ENCODE measurements at regions not wholly inside any gene's neighbourhood (a gene's known extent, or its start where the extent isn't known, plus 50 kb on each side); places are given as distances from the start of the nearest gene placed in this dataset.

DNA sequence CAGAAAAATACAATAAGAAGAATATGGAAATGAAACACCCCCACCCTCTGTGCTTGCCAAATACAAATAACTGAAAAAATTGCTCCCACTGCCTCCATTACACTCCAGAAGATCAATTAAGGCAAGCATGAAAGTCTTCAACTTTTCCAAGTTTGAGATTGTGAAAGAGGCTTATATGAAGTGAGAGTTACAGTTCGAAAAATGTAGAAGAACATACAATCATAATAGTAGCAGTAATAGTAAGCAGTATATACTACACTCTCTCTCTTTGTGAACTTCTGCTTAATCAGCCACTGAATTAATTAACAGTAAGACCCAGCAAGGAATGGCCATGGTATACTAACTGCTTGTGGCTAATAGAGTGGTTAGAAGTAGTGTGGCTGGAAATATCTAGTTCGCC, 923.2 kb downstream of the RPA4 start:
- TF ChIP-seq, protein P1, sequence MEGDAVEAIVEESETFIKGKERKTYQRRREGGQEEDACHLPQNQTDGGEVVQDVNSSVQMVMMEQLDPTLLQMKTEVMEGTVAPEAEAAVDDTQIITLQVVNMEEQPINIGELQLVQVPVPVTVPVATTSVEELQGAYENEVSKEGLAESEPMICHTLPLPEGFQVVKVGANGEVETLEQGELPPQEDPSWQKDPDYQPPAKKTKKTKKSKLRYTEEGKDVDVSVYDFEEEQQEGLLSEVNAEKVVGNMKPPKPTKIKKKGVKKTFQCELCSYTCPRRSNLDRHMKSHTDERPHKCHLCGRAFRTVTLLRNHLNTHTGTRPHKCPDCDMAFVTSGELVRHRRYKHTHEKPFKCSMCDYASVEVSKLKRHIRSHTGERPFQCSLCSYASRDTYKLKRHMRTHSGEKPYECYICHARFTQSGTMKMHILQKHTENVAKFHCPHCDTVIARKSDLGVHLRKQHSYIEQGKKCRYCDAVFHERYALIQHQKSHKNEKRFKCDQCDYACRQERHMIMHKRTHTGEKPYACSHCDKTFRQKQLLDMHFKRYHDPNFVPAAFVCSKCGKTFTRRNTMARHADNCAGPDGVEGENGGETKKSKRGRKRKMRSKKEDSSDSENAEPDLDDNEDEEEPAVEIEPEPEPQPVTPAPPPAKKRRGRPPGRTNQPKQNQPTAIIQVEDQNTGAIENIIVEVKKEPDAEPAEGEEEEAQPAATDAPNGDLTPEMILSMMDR (conservative IDR thresholded peaks at IDR 0.05 in 1 of 2, IDR thresholded peaks at IDR 0.05 in 1 of 2; ENCODE audit: extremely low read depth in 1 of 2, insufficient read depth in 1 of 2, low read depth in 1 of 2, low read length in 2 of 2) = no peak
- no peak for TF ChIP-seq EZH2 (IDR thresholded peaks at IDR 0.05; ENCODE audit: borderline replicate concordance, low read length)

All from mammary epithelial cell (primary cell).